ENCODE measurements at regions not wholly inside any gene's neighbourhood (a gene's known extent, or its start where the extent isn't known, plus 50 kb on each side); places are given as distances from the start of the nearest gene placed in this dataset.

DNA sequence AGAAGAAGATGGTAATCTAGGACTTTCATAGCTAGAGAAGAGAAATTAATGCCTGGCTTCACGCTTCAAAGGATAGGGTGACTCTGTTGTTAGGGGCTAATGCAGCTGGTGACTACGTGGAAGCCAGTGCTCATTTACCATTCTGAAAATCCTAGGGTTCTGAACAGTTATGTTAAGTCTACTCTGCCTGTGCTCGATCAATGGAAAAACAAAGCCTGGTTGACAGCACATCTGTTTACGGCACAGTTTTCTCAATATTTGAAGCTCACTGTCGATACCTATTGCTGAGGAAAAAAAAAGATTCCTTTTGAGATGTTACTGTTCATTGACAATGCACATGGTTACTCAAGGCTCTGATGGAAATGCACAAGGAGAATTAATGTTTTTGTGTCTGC, 182.6 kb upstream of the NUDT6 start:
- TF ChIP-seq, protein P1, sequence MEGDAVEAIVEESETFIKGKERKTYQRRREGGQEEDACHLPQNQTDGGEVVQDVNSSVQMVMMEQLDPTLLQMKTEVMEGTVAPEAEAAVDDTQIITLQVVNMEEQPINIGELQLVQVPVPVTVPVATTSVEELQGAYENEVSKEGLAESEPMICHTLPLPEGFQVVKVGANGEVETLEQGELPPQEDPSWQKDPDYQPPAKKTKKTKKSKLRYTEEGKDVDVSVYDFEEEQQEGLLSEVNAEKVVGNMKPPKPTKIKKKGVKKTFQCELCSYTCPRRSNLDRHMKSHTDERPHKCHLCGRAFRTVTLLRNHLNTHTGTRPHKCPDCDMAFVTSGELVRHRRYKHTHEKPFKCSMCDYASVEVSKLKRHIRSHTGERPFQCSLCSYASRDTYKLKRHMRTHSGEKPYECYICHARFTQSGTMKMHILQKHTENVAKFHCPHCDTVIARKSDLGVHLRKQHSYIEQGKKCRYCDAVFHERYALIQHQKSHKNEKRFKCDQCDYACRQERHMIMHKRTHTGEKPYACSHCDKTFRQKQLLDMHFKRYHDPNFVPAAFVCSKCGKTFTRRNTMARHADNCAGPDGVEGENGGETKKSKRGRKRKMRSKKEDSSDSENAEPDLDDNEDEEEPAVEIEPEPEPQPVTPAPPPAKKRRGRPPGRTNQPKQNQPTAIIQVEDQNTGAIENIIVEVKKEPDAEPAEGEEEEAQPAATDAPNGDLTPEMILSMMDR (IDR thresholded peaks at IDR 0.05) = no peak
- Histone ChIP-seq H3K27me3 (no peaks in the 10 kb centered on the region), H3K4me1 (peaks cover 0 to 3% (median 0%) of the 10 kb centered on the region in 3 donors), H3K27ac (no peak overlapping the region), H3K9me3 (no peaks in the 10 kb centered on the region), H3K36me3 (no peaks in the 10 kb centered on the region), H3K4me3 (no peak overlapping the region)
- intact Hi-C loops (cut with DNase I) = no loop called here
- 82 to 94% methylated on average over 5 of the region's 5 CpGs for WGBS, 2 donors
- ATAC-seq = no peak
- no peak for FAIRE-seq
- DNase-seq = no peak

GRCh38 chr4:123106747-123107146, 184.3 kb upstream of the NUDT6 start:
- intact Hi-C loops (cut with DNase I) = no loop called here
- peaks cover 0 to 6% (median 3%) of the 10 kb centered on the region in 3 donors for H3K4me1 ChIP-seq
- H3K9me3 ChIP-seq = no peaks in the 10 kb centered on the region
- H3K27ac ChIP-seq = no peak overlapping the region
- FAIRE-seq = no peak
- ATAC-seq = no peak
- no peaks in the 10 kb centered on the region for H3K27me3 ChIP-seq
- 92 to 97% methylated on average over 8 of the region's 8 CpGs for WGBS, 2 donors
- no peak overlapping the region for H3K4me3 ChIP-seq
- DNase-seq = peak in 1 of 6 donors; percentile 40
- TF ChIP-seq, protein P1 (IDR thresholded peaks at IDR 0.05) = no peak
- no peaks in the 10 kb centered on the region for H3K36me3 ChIP-seq

GRCh38 chr4:123107444-123108252, 185.3 kb upstream of the NUDT6 start:
- FAIRE-seq (no peak), ATAC-seq (no peak), DNase-seq (peak in 1 of 6 donors; percentile 47)
- no peak overlapping the region for H3K4me3 ChIP-seq
- peaks cover 0 to 6% (median 3%) of the 10 kb centered on the region in 3 donors for H3K4me1 ChIP-seq
- intact Hi-C loops (cut with DNase I) = no loop called here
- TF ChIP-seq, protein P1 (IDR thresholded peaks at IDR 0.05) = no peak
- 95 to 97% methylated on average over 16 of the region's 16 CpGs for WGBS, 2 donors
- H3K9me3 ChIP-seq = no peaks in the 10 kb centered on the region
- H3K27ac ChIP-seq = no peak overlapping the region
- H3K36me3 ChIP-seq = no peaks in the 10 kb centered on the region
- no peaks in the 10 kb centered on the region for H3K27me3 ChIP-seq

- no peak for FAIRE-seq
- no peak for DNase-seq
- intact Hi-C loops (cut with DNase I) = no loop called here
These were observed 186.7 kb upstream of the NUDT6 start for GRCh38 chr4:123109139-123109538.

More at GRCh38 chr4:123109139-123109538, 186.7 kb upstream of the NUDT6 start:
- Histone ChIP-seq H3K27me3 (no peaks in the 10 kb centered on the region), H3K4me3 (no peak overlapping the region), H3K4me1 (peaks cover 0 to 6% (median 3%) of the 10 kb centered on the region in 3 donors), H3K9me3 (no peaks in the 10 kb centered on the region), H3K27ac (no peak overlapping the region), H3K36me3 (no peaks in the 10 kb centered on the region)
- 76 to 86% methylated on average over 2 of the region's 2 CpGs for WGBS, 2 donors
- no peak for ATAC-seq
- TF ChIP-seq, protein P1 (IDR thresholded peaks at IDR 0.05) = no peak

Measured in pancreas (tissue), 10 donors.